ENCODE measurements at regions not wholly inside any gene's neighbourhood (a gene's known extent, or its start where the extent isn't known, plus 50 kb on each side); places are given as distances from the start of the nearest gene placed in this dataset.

DNA sequence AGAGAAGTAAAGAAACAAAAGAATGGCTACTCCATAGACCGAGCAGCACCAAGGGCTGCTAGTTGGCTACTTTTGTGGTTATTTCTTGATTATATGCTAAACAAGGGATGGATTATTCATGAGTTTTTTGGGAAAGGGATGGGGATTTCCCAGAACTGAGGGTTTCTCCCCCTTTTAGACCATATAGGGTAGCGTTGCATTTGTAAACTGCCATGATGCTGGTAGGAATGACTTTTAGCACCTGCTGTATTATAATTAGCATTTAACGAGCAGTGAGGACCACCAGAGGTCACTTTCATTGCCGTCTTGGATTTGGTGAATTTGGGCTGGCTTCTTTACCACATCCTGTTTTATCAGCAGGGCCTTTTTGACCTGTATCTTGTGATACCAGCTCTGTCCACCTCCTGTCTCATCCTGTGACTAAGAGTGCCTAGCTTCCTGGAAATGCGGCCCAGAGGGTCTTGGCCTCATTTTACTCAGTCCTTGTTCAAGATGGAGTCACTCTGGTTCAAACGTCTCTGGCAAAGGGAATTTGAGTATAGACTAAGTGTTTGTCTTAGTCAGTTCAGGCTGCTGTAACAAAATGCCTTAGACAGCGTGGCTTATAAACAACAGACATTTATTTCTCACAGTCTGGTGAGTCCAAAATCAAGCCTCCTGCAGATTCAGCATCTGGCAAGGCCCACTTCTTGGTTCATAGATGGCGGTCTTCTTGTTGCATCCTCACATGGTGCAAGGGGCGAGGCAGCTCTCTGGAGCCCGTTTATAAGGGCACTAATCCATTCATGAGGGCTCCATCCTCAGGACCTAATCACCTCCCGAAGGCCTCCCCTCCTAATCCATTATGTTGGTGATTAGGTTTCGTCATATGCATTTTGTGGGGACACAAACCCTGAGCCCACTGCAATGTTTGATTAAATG, 348.3 kb upstream of the SFSWAP start (continued):
- TF ChIP-seq, protein P1, sequence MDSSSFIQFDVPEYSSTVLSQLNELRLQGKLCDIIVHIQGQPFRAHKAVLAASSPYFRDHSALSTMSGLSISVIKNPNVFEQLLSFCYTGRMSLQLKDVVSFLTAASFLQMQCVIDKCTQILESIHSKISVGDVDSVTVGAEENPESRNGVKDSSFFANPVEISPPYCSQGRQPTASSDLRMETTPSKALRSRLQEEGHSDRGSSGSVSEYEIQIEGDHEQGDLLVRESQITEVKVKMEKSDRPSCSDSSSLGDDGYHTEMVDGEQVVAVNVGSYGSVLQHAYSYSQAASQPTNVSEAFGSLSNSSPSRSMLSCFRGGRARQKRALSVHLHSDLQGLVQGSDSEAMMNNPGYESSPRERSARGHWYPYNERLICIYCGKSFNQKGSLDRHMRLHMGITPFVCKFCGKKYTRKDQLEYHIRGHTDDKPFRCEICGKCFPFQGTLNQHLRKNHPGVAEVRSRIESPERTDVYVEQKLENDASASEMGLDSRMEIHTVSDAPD (CRISPR knock-in tag; IDR thresholded peaks at IDR 0.05): peak; percentile 97
- TF ChIP-seq MBD1 (CRISPR knock-in tag; IDR thresholded peaks at IDR 0.05) (peak; percentile 98), DDX20 (tag; IDR thresholded peaks at IDR 0.05; ENCODE audit: low read depth) (peak; percentile 99), MTF1 (CRISPR knock-in tag; IDR thresholded peaks at IDR 0.05; ENCODE audit: borderline replicate concordance) (peak; percentile 95), KDM5B (IDR thresholded peaks at IDR 0.05; ENCODE audit: insufficient replicate concordance, low read depth, low read length) (no peak), ZNF586 (CRISPR knock-in tag; conservative IDR thresholded peaks at IDR 0.05) (peak; percentile 96), NR2C1 (IDR thresholded peaks at IDR 0.05) (no peak), NR2C1 (tag; IDR thresholded peaks at IDR 0.05) (peak; percentile 96), MYC (IDR thresholded peaks at IDR 0.05; ENCODE audit: low read depth, low read length) (no peak), MYC (CRISPR knock-in tag; IDR thresholded peaks at IDR 0.05; ENCODE audit: borderline replicate concordance, low read depth) (peak; percentile 99), ZNF785 (CRISPR knock-in tag; IDR thresholded peaks at IDR 0.05) (peak; percentile 96), ATF1 (CRISPR knock-in tag; IDR thresholded peaks at IDR 0.05) (no peak), ATF1 (tag; IDR thresholded peaks at IDR 0.05) (peak; percentile 70), ZEB2 (IDR thresholded peaks at IDR 0.05) (0 out of 2 replicates have a peak, but pooled peaks have one; percentile 30), OTX1 (CRISPR knock-in tag; IDR thresholded peaks at IDR 0.05) (peak; percentile 99), ZBTB26 (CRISPR knock-in tag; IDR thresholded peaks at IDR 0.05) (peak; percentile 92; the same call in 1 of the 2 replicates), ZNF444 (CRISPR knock-in tag; IDR thresholded peaks at IDR 0.05) (peak; percentile 98), TEAD4 (IDR thresholded peaks at IDR 0.05; ENCODE audit: low read length) (peak; percentile 62; the same call in 1 of the 2 replicates), TEAD4 (CRISPR knock-in tag; IDR thresholded peaks at IDR 0.05; ENCODE audit: borderline replicate concordance) (no peak), HDAC2 (IDR thresholded peaks at IDR 0.05) (peak; percentile 58; the same call in 1 of the 2 replicates), ZKSCAN1 (IDR thresholded peaks at IDR 0.05; ENCODE audit: low read depth, low read length) (no peak), HMGXB4 (CRISPR knock-in tag; IDR thresholded peaks at IDR 0.05) (no peak), HDAC6 (IDR thresholded peaks at IDR 0.05; ENCODE audit: low read depth, low read length) (no peak), ZNF77 (CRISPR knock-in tag; IDR thresholded peaks at IDR 0.05) (peak; percentile 82; the same call in 1 of the 2 replicates)
